PC-9 (cell line): ENCODE measurements at regions not wholly inside any gene's neighbourhood (a gene's known extent, or its start where the extent isn't known, plus 50 kb on each side); places are given as distances from the start of the nearest gene placed in this dataset.
"Not testable (repeated sequence)": the region's sequence is repeated elsewhere in the genome, so short reads cannot be mapped to it uniquely, and the experiment has no call there.

ENCODE experiments used
- EZH2 ChIP-seq: fragments of 200-600 bp; sonication (generic); IDR thresholded peaks from 2 replicates; pipeline ENCODE4 v1.8.0; 2017; ENCODE audit warnings: antibody characterized with exemption, low read depth
- TF ChIP-seq, protein P1 (sequence below): fragments of 200-600 bp; sonication (generic); conservative IDR thresholded peaks from 2 replicates; pipeline ENCODE4 v1.6.1; 2017; ENCODE audit warnings: mixed run types, antibody characterized with exemption, mild to moderate bottlenecking, moderate library complexity

DNA sequence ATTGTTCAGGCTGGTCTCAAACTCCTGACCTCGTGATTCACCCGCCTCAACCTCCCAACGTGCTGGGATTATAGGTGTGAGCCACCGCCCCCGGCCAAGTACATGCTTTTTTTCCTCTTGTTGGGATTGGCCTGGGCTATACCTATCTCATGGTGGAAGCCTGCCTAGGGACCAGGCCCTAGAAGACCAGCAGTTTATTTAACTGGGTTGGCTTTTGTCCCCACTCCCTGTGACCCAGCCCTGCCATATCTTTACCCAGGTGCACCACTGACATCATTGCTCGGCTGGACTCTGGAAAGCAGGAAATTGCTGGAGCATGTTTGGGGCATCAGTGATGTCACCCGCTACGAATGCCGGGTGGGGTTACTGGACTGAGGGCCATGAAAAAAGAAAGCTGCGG, 955.5 kb downstream of the SPATA31A6 start:
- TF ChIP-seq, protein P1, sequence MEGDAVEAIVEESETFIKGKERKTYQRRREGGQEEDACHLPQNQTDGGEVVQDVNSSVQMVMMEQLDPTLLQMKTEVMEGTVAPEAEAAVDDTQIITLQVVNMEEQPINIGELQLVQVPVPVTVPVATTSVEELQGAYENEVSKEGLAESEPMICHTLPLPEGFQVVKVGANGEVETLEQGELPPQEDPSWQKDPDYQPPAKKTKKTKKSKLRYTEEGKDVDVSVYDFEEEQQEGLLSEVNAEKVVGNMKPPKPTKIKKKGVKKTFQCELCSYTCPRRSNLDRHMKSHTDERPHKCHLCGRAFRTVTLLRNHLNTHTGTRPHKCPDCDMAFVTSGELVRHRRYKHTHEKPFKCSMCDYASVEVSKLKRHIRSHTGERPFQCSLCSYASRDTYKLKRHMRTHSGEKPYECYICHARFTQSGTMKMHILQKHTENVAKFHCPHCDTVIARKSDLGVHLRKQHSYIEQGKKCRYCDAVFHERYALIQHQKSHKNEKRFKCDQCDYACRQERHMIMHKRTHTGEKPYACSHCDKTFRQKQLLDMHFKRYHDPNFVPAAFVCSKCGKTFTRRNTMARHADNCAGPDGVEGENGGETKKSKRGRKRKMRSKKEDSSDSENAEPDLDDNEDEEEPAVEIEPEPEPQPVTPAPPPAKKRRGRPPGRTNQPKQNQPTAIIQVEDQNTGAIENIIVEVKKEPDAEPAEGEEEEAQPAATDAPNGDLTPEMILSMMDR, result not testable (repeated sequence)
- TF ChIP-seq EZH2, result not testable (repeated sequence)
